Aorta (tissue), 5 donors: ENCODE measurements at regions not wholly inside any gene's neighbourhood (a gene's known extent, or its start where the extent isn't known, plus 50 kb on each side); places are given as distances from the start of the nearest gene placed in this dataset.

ENCODE experiments used
- ATAC-seq: fragments of 200-7000 bp; cut with Tn5 transposase; one replicate; pipeline ENCODE4 v1.9.1; 2022; ENCODE audit warnings: moderate library complexity; ENCODE audit not compliant: low FRiP score
- DNase-seq, 2 donors: peaks; one replicate each; pipeline ENCODE4 v3.0.0-alpha.2; 2020
- H3K27ac ChIP-seq, 2 donors: one replicate each; pipeline ENCODE4 v1.5.1; 2013; ENCODE audit warnings: low read length in 2 of 2, mild to moderate bottlenecking in 2 of 2, moderate library complexity in 2 of 2, control low read depth in 1 of 2, inconsistent platforms in 1 of 2, low read depth in 1 of 2
- H3K27me3 ChIP-seq, 2 donors: one replicate each; pipeline ENCODE4 v1.6.1; 2013; ENCODE audit warnings: control low read depth in 1 of 2, low read length in 1 of 2, mild to moderate bottlenecking in 1 of 2, moderate library complexity in 1 of 2; ENCODE audit not compliant: insufficient read depth in 2 of 2, control insufficient read depth in 1 of 2
- H3K36me3 ChIP-seq, 2 donors: one replicate each; pipeline ENCODE4 v1.6.1; 2013; ENCODE audit warnings: control low read depth in 1 of 2, low read length in 1 of 2, mild to moderate bottlenecking in 1 of 2; ENCODE audit not compliant: insufficient read depth in 2 of 2, control insufficient read depth in 1 of 2
- H3K4me1 ChIP-seq, 2 donors: one replicate each; pipeline ENCODE4 v1.6.1; 2013; ENCODE audit warnings: low read length in 2 of 2, control low read depth in 1 of 2, mild to moderate bottlenecking in 1 of 2, moderate library complexity in 1 of 2; ENCODE audit not compliant: insufficient read depth in 2 of 2, control insufficient read depth in 1 of 2
- H3K4me3 ChIP-seq, 2 donors: one replicate each; pipeline ENCODE4 v1.5.1; 2013; ENCODE audit warnings: low read length in 2 of 2, control low read depth in 1 of 2, mild to moderate bottlenecking in 1 of 2
- H3K9me3 ChIP-seq: one replicate; pipeline ENCODE4 v1.6.1; 2013; ENCODE audit warnings: mild to moderate bottlenecking, low read length; ENCODE audit not compliant: control insufficient read depth
- WGBS, 2 donors: extraction: QIAGEN DNeasy Blood & Tissue Kit; methylation state at CpG; one replicate each; pipeline ENCODE4 v1.1.7; 2013; 5-methylcytosine and 5-hydroxymethylcytosine counted together
- intact Hi-C, 2 donors: fragments of 100-400 bp; cut with DNase I; formaldehyde crosslinking; loops; one replicate each; pipeline versions ENCODE4 v1.14.2 to v1.15.0; 2022
- donor health status: healthy with polysubstance abuse.
- donor health status: Bipolar disorder and iron deficiency.
- donor health status: DM: no; HTN: no; CAD: no.
- donor health status: DM: no; HTN: no; CAD: no.
- donor health status: DM: yes; HTN: yes; CAD: no.

DNA sequence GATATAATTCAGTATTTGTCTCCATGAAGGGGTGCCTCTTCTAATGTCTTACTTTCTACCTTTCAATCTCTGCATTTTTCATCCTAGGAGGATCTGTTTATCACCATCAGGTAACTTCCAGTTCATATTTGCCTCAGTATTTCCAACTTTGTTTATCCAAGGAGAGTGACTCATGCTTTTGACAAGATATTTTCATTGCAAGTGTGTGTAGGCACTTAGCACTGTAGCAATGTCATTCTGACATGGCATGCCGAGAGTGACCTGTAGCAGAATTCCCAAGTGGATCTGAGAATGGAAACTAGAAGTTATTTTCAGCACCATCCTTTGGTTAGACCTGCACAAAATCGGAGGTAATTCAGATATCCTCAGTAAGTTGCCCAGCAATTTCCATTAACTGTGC lies 129.9 kb downstream of the INHBA start:
- intact Hi-C loops, result loop anchor here in 1 of 2 donors (5.0 kb wide), 2 partner anchors 96 to 124 kb away; no protein-coding TSS in a partner anchor
- no peak for ATAC-seq
- WGBS, 2 donors, result 7 to 20% methylated on average over 2 of the region's 2 CpGs

DNA sequence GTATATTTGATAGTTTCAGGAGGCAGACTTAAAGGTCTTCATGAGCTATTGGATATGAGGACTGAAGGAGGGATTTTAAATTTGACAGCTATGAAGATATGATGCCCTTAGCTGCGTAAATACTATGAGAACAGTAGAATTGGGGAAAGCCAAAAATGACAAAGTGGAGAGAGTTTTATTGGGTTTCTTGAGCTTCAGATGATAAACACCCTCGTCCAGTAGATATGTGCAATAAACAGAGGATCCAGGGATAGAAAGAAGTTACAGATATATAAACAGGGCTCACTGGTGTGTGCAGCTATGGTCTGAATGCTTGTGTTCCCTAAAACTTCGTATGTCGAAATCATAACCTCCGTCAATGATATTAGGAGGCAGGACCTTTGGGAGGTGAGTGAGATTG lies 131.3 kb downstream of the INHBA start:
- H3K27me3 ChIP-seq, result no peaks in the 10 kb centered on the region
- no peaks in the 10 kb centered on the region for H3K9me3 ChIP-seq
- ATAC-seq, result no peak
- intact Hi-C loops, result loop anchor here in 1 of 2 donors (5.0 kb wide), 2 partner anchors 94 to 126 kb away; no protein-coding TSS in a partner anchor
- no peak overlapping the region for H3K4me3 ChIP-seq
- H3K4me1 ChIP-seq, result peaks cover 0 to 11% of the 10 kb centered on the region in 2 donors
- no peak overlapping the region for H3K27ac ChIP-seq
- WGBS, 2 donors, result 83 to 88% methylated on average over 5 of the region's 5 CpGs
- DNase-seq, result no peak
- no peaks in the 10 kb centered on the region for H3K36me3 ChIP-seq

More for the DNA sequence above, 129.9 kb downstream of the INHBA start:
- no peaks in the 10 kb centered on the region for H3K9me3 ChIP-seq
- H3K4me3 ChIP-seq, result no peak overlapping the region
- H3K4me1 ChIP-seq, result peaks cover 0 to 8% of the 10 kb centered on the region in 2 donors
- no peak for DNase-seq
- H3K36me3 ChIP-seq, result no peaks in the 10 kb centered on the region
- no peak overlapping the region for H3K27ac ChIP-seq
- H3K27me3 ChIP-seq, result no peaks in the 10 kb centered on the region

DNA sequence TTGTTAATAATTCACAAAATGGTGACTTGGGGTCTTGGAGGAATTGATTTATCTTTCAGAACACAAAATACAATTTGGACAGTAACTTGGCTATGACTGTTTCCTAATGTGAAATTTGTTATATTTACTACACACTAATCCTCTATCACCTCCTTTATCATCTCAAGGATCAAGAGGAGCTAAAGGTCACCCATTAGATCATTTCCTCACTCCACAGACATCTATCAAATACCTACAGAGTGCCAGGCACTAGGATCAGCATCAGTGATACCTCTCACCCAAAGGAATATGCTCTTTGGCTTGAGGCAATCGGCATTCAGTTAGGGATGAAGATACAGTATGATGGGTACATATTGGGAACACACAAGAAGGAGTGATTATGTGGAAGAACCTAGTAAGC lies 132.1 kb downstream of the INHBA start:
- intact Hi-C loops, result loop anchor here in 1 of 2 donors (5.0 kb wide), 2 partner anchors 93 to 127 kb away; no protein-coding TSS in a partner anchor
- no peaks in the 10 kb centered on the region for H3K9me3 ChIP-seq
- no peak for ATAC-seq
- no peaks in the 10 kb centered on the region for H3K27me3 ChIP-seq
- no peak overlapping the region for H3K27ac ChIP-seq
- WGBS, 2 donors, result 88 to 94% methylated on average over 1 of the region's 1 CpG
- DNase-seq, result no peak
- H3K36me3 ChIP-seq, result no peaks in the 10 kb centered on the region
- peaks cover 0 to 11% of the 10 kb centered on the region in 2 donors for H3K4me1 ChIP-seq
- no peak overlapping the region for H3K4me3 ChIP-seq

DNA sequence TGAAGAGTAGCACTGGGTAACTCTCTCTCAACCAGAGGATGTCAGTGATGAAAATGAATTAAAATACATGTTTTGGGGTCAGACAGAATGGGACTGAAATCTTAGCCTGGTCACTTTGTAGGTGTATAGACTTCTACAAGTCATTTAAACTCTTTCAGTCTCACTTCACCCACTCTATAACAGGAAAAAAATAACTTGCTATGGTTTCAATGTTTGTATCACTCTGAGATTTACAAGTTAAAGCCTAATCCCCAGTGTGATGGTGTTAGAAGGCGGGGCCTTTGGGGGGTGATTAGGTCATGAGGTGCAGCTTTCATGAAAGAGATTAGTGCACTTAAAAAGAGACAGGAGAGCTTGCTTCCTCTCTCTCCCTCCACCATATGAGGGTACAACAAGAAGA lies 134.8 kb downstream of the INHBA start:
- DNase-seq, result no peak
- Histone ChIP-seq H3K9me3 (no peaks in the 10 kb centered on the region), H3K27ac (peak overlapping the region in 1 of 2 donors; percentile 22), H3K27me3 (no peaks in the 10 kb centered on the region), H3K4me3 (no peak overlapping the region), H3K4me1 (peaks cover 0 to 6% of the 10 kb centered on the region in 2 donors), H3K36me3 (no peaks in the 10 kb centered on the region)
- WGBS, 2 donors, result 92 to 96% methylated on average over 1 of the region's 1 CpG
- intact Hi-C loops, result no loop called here
- no peak for ATAC-seq

DNA sequence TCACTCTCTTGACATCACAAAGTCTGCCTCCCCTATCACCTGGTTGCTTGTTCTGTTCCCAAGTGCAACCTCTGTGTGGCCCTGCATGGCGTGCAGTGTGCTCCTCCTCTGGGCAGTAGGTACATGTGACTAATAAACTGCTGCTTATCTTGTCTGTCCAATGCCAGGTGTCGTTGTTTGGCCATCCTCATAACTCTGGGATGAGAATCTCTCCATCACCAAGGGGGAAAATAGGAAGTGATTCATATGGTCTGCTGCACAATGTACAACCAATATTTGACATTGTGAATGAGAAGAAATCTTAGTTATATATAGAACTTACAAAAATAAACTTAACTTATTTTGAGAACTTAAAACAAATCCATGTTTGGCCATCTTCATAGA lies 135.2 kb downstream of the INHBA start:
- intact Hi-C loops, result no loop called here
- ATAC-seq (no peak), DNase-seq (no peak)
- no peak overlapping the region for H3K4me3 ChIP-seq
- no peak overlapping the region for H3K27ac ChIP-seq
- no peaks in the 10 kb centered on the region for H3K9me3 ChIP-seq
- WGBS, 2 donors, result 34 to 37% methylated on average over 2 of the region's 2 CpGs
- no peaks in the 10 kb centered on the region for H3K36me3 ChIP-seq
- peaks cover 0 to 4% of the 10 kb centered on the region in 2 donors for H3K4me1 ChIP-seq
- H3K27me3 ChIP-seq, result no peaks in the 10 kb centered on the region

DNA sequence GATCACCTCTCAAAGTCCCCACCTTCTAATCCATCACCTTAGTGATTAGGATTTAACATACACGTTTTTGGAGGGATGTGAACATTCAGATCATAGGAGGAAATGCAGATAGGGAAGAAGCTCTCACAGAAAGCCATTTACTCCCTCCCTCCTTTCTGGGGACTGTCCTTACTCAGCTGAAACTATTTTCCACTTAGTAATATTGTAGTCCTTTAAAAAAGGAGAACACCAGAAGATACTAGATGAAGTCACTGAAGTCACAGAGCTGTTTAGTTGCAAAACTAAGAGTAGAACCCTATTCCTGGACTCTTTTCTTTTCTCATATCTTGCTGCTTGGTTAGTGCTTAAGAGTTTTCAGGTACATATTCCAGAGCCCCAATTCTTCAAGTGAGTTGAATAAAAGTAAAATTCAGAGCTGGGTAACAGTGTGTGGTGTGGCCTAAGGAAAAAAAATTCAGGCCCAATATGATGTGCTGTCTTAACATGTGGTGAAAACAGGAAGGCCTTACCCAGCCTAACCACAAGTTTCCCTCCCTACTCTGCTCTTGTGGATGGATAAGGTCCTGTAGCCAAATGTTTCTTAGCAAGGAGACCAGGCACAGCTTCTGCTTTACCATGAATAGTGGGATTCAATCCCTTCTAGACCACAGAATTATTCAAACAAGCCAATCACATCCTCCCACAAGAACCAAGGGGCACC lies 135.7 kb downstream of the INHBA start:
- intact Hi-C loops, result no loop called here
- Histone ChIP-seq H3K36me3 (no peaks in the 10 kb centered on the region), H3K27me3 (no peaks in the 10 kb centered on the region), H3K9me3 (no peaks in the 10 kb centered on the region), H3K4me3 (no peak overlapping the region), H3K4me1 (peaks cover 0 to 4% of the 10 kb centered on the region in 2 donors), H3K27ac (no peak overlapping the region)
- ATAC-seq, result no peak
- 71 to 74% methylated on average over 1 of the region's 1 CpG for WGBS, 2 donors
- DNase-seq, result no peak

DNA sequence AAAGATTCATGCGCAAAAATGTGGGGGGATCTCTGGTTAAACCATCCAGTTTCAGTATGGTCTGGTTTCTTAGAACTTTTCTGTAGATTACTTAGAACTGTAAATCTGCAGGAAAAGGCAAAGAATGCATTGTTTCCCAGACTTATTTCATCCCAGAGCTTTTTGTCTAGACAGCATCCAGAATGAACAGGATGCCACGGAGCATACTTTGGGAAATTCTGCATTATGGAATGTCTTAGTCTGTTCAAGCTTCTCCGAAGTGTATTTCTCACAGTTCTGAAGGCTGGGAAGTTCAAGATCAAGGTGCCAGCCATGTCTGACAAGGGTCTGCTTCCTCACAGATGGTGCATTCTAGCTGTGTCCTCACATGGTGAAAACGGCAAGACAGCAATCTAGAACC lies 136.3 kb downstream of the INHBA start:
- intact Hi-C loops, result no loop called here
- WGBS, 2 donors, result 73% methylated on average over 4 of the region's 4 CpGs
- H3K27me3 ChIP-seq, result no peaks in the 10 kb centered on the region
- no peak overlapping the region for H3K27ac ChIP-seq
- ATAC-seq (no peak), DNase-seq (no peak)
- H3K4me3 ChIP-seq, result no peak overlapping the region
- H3K36me3 ChIP-seq, result no peaks in the 10 kb centered on the region
- H3K4me1 ChIP-seq, result peaks cover 0 to 4% of the 10 kb centered on the region in 2 donors
- H3K9me3 ChIP-seq, result no peaks in the 10 kb centered on the region

DNA sequence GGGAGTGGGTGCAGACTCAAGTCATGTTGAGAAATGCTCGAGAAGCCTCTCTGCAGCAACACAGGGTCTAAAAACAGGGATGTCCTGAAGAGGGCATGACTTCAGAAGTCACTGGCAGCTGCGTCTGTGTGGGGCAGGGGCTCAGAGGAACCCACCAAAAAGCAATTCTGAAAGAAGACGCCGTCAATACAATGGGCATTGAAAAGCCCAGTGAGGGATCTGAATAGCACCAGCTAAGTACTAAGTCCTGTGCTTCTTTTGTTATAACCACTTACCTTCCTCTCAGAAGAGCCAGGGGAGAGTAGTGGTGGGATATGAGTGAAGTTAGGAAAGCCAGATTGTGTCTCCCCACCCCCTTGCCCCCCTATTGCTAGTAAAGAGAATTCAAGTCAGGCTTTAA lies 137.2 kb downstream of the INHBA start:
- Histone ChIP-seq H3K4me3 (no peak overlapping the region), H3K27ac (no peak overlapping the region), H3K9me3 (peaks cover 2% of the 10 kb centered on the region), H3K27me3 (no peaks in the 10 kb centered on the region), H3K36me3 (no peaks in the 10 kb centered on the region), H3K4me1 (peaks cover 0 to 4% of the 10 kb centered on the region in 2 donors)
- DNase-seq (no peak), ATAC-seq (no peak)
- 94 to 97% methylated on average over 4 of the region's 4 CpGs for WGBS, 2 donors
- intact Hi-C loops, result no loop called here

DNA sequence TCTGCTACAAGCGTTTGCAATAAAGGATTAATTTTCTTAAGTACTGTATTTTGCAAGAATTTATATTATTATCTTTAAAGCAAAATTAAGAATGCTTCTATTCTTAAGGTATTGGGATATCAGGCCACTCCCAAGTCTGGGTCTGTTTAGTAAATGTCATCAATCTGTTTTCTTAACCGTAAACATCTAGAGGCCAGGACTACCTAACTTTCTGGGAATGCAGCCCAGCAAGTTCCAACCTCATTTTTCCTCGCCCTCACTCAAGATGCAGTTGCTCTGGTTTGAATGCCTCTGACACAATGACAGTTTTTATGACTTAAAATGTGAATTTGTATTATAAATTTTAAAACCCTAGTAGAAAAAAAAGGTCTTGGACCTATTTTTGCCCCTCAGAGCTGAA lies 143.5 kb downstream of the INHBA start:
- Histone ChIP-seq H3K4me3 (no peak overlapping the region), H3K4me1 (no peaks in the 10 kb centered on the region), H3K9me3 (peaks cover 4% of the 10 kb centered on the region), H3K27me3 (no peaks in the 10 kb centered on the region), H3K27ac (no peak overlapping the region), H3K36me3 (no peaks in the 10 kb centered on the region)
- 86 to 90% methylated on average over 3 of the region's 3 CpGs for WGBS, 2 donors
- ATAC-seq (no peak), DNase-seq (no peak)
- intact Hi-C loops, result no loop called here
